GM04503 (cell line): ENCODE measurements at regions not wholly inside any gene's neighbourhood (a gene's known extent, or its start where the extent isn't known, plus 50 kb on each side); places are given as distances from the start of the nearest gene placed in this dataset.

Experiments used
- DNase-seq: peaks from one replicate; pipeline ENCODE4 v3.0.0-alpha.2; 2012; ENCODE audit warnings: low read depth

DNA sequence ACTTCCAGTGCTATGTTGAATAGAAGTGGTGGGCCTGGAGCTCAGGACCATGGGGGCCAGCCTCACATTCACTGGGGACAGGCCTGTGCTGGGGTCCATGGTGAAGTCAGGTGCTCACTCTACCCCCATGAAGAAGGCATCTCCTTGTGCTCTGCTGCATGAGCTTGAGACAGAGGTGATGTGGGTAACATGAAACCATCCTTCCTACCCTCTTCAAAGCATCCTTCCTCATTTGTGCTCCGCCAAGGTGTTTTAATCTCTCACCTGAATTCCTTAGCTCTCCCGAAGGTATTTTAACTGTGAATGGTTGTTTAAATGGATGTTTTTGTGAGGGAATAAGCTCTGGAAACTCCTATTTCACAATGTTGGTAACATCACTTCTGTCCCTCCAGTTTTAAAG is 209.6 kb upstream of the PCSK2 start:
- DNase-seq: no peak

DNA sequence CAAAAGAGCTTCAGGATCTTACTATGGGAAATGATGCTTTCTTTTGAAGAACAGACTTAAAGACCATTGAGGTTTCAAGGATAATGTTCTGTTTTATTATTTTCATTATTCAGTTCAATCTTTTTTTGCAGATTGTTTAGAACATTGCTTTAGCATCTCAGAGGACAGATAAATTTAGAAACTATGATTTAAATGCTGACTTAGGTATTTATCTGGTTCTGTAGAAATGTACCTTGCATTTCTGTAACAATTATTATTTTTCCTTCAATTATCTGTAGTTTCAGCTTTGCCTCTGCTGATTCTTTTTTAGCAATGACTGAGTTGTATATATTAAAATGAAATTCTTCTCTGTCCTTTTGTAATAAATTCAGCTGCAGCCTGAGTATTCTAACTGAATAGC is 205.4 kb upstream of the PCSK2 start:
- no peak for DNase-seq

GRCh38 chr20:17023036-17023435 is 203.8 kb upstream of the PCSK2 start:
- DNase-seq: no peak

DNA sequence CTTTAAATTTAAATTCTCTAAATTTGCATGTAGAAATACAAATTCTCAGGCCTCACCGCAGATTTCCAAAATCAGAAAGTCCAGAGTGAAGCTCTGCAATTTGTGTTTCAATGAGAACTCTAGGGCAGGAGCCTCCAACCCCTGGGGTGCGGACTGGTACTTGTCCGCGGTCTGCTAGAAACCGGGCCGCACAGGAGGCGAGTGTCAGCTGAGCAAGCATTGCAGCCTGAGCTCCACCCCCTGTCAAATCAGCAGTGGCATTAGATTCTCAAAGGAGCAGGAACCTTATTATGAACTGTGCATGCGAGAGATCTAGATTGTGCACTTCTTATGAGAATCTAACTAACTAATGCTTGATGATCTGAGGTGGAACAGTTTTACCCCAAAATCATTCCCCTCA is 203.0 kb upstream of the PCSK2 start:
- no peak for DNase-seq

DNA sequence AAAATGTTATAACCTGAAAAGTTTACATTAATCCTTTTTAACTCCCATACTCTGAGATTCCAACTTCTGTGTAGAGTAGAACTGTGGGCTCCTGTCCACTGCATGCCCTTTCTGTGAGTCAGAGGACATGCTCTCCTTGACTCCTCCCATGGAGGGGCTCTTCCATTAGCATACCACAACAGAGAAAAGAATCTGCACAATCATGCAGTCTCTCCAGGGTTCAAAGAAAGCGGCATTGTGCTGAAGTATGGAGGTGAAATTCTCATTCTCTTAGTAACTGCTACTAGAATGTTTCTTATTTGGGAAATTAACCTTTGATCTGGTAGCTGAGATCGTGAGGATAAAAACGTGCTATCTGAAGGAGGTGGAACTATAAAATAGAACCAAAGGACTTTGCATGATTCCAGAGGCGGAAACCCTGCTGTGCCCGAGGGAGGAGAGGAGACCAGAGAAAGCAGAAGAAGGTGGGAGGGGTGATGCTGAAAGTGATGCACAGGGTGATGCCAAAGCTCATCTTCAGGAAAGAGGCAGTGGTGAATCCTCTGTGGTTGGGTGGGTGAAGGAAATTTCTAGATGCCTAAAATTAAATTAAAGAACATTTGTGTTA is 202.2 kb upstream of the PCSK2 start:
- peak; percentile 16 for DNase-seq

- peak; percentile 15 for DNase-seq
Measured at GRCh38 chr20:17026346-17026745, 200.5 kb upstream of the PCSK2 start.

DNA sequence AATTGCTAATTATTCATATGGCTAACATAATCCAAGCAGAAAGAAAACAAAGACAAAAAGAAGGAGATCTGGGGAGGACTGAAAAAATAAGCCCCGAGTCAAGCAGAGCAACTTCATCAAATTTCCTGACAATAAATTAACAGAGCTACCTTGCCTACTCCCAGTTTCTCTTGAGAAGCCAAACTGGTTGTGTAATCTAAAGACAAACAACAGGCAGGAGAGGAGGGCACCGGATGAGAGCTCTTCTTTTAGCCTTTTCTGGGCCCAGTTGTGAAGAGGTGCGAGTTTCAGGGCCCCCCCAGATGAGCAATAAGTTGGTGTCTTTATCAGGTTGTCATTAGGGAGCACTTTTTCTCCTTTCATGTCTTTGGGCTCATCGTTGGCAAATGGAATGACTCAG is 197.1 kb upstream of the PCSK2 start:
- DNase-seq: no peak

DNA sequence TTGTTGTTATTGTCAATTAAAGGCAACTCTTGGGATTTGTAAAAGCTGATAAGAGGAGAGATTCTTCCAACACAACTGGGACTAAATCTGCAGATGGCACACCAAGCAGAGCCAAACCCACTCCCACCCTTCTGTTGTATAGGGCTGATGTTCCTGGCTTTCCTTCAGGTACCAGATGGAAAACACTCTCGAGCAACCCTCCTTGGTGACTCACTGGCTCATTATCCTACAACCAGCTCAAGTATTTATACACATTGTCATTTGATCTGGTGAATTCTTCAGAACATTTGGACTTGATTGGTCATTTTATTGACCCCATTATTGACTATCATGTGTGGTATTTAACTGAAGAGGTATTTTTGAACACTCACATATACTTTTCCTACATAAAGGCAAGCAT is 190.3 kb upstream of the PCSK2 start:
- DNase-seq: no peak

DNA sequence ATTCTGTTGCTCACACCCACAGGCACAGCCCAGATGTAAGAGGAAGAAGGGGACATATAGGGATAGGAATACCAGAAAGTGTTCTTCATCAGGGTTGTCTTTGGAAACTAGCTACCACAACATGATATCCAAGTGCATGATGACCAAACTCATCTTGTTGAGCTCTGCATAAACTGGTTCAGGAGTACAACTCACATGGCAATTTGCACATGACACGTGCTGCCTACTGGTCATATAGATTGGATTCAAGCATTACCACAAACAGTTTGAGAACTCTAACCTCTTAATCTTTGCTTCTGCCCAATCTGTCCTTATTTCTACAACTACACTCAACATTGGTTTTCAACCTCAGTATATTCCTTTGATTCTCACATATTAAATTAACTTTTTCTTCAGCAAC is 184.7 kb upstream of the PCSK2 start:
- no peak for DNase-seq

- no peak for DNase-seq
Measured at GRCh38 chr20:17043323-17043722, 183.5 kb upstream of the PCSK2 start.

DNA sequence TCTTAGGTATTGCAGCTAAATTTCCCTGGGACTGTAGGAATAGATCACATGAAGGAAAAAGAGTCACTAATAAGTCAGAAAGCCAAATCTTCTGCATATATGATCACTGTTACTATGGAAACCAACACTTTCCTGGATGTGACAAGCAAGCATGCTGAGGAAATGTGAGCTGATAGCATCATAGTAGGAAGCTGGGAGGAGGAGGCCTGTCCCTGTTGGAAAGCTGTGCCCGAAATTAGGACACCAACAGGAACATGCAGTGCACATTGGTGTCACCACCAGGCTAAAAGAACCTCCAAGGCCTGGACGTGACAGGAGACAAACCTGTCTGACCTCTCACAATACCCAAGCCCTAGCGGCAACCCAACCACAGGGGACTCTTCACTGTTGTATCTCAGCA is 181.9 kb upstream of the PCSK2 start:
- no peak for DNase-seq

DNA sequence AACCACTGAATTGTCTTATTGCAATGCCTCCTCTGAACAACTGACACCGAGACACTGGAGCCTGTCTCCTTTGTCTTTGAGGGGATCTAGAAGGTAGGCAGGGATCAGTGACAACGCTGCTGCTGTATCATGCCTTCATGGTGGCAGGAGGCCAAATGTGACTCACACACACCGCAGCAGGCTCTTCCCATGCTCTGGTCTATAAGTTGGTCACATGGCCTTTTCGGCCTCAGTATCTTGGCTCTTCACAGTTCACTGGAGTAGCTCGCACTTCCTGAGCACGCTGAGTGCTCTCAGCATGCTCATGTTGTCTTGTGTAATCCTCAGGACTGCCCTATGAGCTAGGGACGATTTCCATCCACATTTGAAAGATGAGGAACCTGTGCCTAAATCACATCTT is 167.4 kb upstream of the PCSK2 start:
- DNase-seq: no peak

DNA sequence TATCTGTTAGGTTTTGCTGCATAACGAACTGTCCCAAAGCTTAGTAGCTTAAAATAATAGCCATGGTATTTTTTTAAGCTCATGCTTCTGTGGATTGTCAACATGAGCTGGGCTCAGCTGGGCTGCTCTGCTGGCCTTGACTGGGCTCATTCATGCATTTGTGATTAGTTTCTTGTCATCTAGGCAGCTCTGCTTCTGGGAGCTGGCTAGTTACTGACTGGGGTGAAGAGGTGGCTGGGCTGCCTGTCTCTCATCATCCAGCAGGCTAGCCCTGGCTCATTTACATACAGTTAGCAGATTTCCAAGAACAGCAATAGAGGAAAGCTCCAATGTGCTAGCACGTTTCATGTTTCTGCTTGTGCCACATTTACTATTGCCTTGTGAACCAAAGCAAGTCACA is 165.1 kb upstream of the PCSK2 start:
- no peak for DNase-seq

DNA sequence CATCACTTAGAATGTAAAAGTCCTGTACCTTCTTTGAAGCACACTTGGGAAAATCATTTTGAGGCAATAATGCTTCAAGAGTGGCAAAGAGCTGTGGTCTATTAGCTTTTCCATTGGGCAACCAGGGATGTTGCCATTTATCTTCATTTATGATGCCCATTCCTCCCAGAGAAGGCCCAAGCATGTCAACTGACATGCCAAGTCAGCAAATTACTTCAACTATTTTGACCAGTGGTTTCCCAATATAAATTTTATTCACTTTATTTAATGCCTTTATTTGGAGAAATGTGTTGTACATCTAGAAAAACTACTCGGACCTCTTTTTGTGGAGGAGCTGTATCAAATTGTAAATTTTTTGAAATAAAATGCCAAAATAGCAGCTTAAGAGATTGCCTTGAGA is 164.1 kb upstream of the PCSK2 start:
- DNase-seq: no peak

- DNase-seq: no peak
Measured at GRCh38 chr20:17066902-17067301, 159.9 kb upstream of the PCSK2 start.

DNA sequence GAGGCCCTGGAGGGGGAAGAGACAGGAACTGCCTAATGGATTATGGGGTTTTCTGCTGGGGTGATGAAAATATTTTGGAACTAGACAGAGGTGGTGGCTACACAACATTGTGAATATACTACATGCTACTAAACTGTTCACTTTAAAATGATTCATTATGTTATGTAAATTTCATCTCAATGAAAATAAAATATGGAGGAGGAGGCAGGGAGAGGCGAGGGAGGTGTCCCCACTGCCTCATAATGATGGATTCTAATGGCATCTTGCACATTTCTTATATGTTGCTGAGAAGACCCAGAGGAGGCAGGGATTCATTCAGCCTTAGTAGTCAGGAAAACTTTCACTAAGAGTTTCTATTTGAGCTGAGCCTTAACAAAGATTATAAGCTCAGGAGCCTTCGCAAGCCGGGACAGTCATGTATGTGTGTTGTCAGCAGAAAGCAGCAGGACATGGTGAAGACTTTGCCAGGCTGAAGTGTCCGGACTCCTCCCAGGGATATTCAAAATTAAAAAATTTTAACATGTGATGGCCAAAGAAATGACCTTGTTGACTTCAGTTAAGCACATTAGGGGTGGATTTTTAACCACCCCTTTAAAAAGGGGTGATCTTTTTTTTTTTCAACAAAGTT is 158.6 kb upstream of the PCSK2 start:
- no peak for DNase-seq

DNA sequence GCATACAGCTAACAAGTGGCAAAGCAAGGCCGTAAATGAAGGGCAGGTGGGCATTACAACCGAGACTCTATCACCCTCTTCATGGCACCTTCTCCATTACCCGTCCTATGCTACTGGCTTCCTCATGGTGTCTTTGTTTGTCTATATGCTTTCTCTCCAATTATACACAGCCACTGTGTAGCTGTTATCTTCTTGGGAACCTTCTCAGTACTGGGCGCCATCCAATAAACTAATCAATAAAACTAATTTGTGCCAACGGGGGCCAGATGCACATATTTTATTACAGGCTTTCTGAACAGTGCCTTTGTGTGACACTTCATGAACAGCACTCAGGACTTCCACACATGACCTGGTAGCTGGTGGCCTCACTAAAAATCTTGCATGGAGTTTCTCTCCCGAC is 149.8 kb upstream of the PCSK2 start:
- no peak for DNase-seq

DNA sequence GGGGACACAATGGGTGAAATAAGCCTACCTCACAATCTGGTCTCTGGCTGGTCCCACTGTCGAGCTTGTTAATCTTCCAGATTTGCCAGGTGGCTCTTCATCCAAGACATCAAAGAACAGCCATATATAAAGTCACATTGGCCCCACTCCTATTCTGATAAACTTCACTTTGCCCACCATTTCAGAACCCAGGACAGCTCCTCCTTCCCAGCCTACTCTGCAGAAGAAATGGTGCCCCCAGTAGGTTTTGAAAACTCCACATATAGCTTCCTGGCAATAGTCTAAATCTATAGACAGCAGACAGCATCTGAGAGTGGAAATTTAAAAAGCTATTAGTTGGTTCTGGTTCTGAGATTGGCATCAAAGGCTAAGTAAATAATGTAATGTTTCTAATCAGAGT is 143.1 kb upstream of the PCSK2 start:
- DNase-seq: no peak

GRCh38 chr20:17084909-17085308 is 141.9 kb upstream of the PCSK2 start:
- no peak for DNase-seq

- no peak for DNase-seq
Measured at GRCh38 chr20:17093782-17094181, 133.1 kb upstream of the PCSK2 start.

DNA sequence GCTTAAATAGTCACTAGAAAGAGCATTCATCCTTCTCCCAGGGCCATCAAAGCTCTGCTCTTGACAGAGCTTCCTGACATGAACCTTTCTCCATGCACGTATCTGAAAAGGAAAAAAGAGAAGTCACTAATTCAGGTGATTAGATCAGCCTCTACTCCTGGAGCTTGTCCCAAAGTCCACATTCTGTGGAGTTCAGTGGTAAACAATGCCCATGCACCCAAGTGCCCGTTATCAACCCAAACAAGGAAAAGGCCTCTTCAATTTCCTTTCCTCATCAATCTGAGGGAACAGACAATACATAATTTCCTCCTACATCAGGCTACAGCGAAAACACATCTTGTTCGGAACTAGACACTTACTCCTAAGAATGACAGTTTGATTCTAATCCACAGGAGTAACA is 129.2 kb upstream of the PCSK2 start:
- no peak for DNase-seq

DNA sequence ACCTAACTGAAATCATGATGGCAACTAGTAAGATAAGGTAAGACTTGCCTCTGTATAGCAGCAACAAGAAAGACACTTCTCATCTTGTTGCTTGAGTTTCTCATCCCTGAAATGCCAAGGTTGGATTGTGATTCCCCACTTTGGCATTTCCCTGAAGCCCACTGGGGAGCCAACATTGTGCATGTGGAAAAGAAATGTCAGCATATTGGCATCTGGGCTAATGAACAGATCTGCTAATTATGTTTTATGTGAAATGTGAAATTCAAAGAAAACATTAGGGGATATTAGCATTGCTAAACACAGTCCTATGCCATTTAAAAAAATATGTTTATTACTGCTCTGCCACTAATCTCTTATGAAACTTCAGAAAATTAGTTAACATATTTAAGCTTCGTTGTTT is 126.3 kb upstream of the PCSK2 start:
- no peak for DNase-seq

DNA sequence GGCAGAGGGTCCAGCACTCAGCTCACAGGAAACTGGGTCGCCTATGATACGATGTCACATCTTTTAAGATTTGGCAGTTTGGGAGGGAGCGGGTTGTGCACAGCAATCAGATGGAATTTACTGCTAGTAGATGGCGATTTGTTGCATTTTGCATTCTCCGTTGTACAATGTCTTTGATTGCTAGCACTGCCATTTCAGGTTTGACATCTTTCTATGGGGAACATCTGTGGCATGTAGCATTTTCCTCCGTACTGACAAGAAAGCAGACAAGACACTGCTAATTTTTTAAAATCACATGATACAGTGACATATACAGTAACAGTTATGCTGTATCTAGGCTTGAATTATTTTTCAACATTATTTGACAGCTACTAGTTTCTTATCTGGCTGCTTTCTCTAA is 119.7 kb upstream of the PCSK2 start:
- no peak for DNase-seq

DNA sequence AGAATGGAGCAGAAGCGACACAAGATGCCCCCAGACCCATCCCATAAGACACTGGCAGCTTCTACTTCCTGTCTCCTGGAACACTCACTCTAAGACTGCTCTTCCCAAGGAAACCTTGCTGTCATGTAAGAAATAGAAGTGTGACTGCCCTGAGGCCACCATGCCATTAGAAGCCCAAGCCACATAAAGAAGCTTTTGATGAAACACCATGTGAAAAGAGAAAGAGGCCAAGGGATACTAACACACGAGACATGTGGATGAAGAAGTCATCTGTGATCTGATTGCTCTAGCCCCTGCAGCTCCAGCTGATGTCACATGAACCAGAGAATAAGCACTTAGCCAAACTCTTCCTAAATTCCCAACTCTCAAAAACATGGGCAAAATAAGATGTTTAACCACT is 117.9 kb upstream of the PCSK2 start:
- no peak for DNase-seq

- no peak for DNase-seq
Measured at GRCh38 chr20:17109307-17109706, 117.5 kb upstream of the PCSK2 start.
